ENCODE measurements at regions not wholly inside any gene's neighbourhood (a gene's known extent, or its start where the extent isn't known, plus 50 kb on each side); places are given as distances from the start of the nearest gene placed in this dataset.

GRCh38 chr5:145568581-145568980 lies 266.6 kb downstream of the PRELID2 start:
- Mint-ChIP-seq H3K27ac (no peak overlapping the region), H3K27me3 (no peaks in the 10 kb centered on the region), H3K4me3 (no peak overlapping the region), H3K4me1 (no peaks in the 10 kb centered on the region), H3K36me3 (no peaks in the 10 kb centered on the region), H3K9me3 (peaks cover 3 to 22% (median 14%) of the 10 kb centered on the region in 3 donors)
- Histone ChIP-seq H3K27me3 (replicated peaks in 1 of 2; ENCODE audit: control insufficient read depth in 2 of 2, extremely low read depth in 1 of 2, insufficient read depth in 2 of 2, low read length in 1 of 2) (no peaks in the 10 kb centered on the region), H3K36me3 (ENCODE audit: control insufficient read depth in 2 of 2, extremely low read depth in 1 of 2, insufficient read depth in 1 of 2, low read length in 1 of 2) (no peaks in the 10 kb centered on the region), H3K4me1 (ENCODE audit: control insufficient read depth in 1 of 2, extremely low read depth in 1 of 2, insufficient read depth in 2 of 2, low read length in 2 of 2) (no peaks in the 10 kb centered on the region), H3K9me3 (no peaks in the 10 kb centered on the region), H3K27ac (ENCODE audit: low read length) (no peak overlapping the region), H3K4me3 (ENCODE audit: control insufficient read depth in 1 of 2, extremely low read depth in 1 of 2, low read length in 1 of 2) (no peak overlapping the region)
- ChIA-PET POLR2A (no interaction called here), CTCF (no interaction called here)
- DNase-seq (no peak), ATAC-seq (replicated peaks in 1 of 4) (no peak)

GRCh38 chr5:145562931-145563330 lies 272.2 kb downstream of the PRELID2 start:
- H3K4me3 ChIP-seq (ENCODE audit: control insufficient read depth in 1 of 2, extremely low read depth in 1 of 2, low read length in 1 of 2), result no peak overlapping the region
- H3K4me1 ChIP-seq (ENCODE audit: control insufficient read depth in 1 of 2, extremely low read depth in 1 of 2, insufficient read depth in 2 of 2, low read length in 2 of 2), result no peaks in the 10 kb centered on the region
- peaks cover 0 to 15% (median 6%) of the 10 kb centered on the region in 3 donors for H3K9me3 Mint-ChIP-seq
- DNase-seq (no peak), ATAC-seq (replicated peaks in 1 of 4) (no peak)
- no peaks in the 10 kb centered on the region for H3K4me1 Mint-ChIP-seq
- H3K36me3 Mint-ChIP-seq, result no peaks in the 10 kb centered on the region
- H3K9me3 ChIP-seq, result no peaks in the 10 kb centered on the region
- WGBS (ENCODE audit: insufficient coverage), result 67% methylated on average over 2 of the region's 4 CpGs
- H3K27ac ChIP-seq (ENCODE audit: low read length), result no peak overlapping the region
- no peak overlapping the region for H3K4me3 Mint-ChIP-seq
- ChIA-PET CTCF (no interaction called here), POLR2A (no interaction called here)
- H3K27ac Mint-ChIP-seq, result no peak overlapping the region
- H3K36me3 ChIP-seq (ENCODE audit: control insufficient read depth in 2 of 2, extremely low read depth in 1 of 2, insufficient read depth in 1 of 2, low read length in 1 of 2), result no peaks in the 10 kb centered on the region
- H3K27me3 Mint-ChIP-seq, result no peaks in the 10 kb centered on the region
- no peaks in the 10 kb centered on the region for H3K27me3 ChIP-seq (replicated peaks in 1 of 2; ENCODE audit: control insufficient read depth in 2 of 2, extremely low read depth in 1 of 2, insufficient read depth in 2 of 2, low read length in 1 of 2)

- no peak for ATAC-seq (replicated peaks in 1 of 4)
Measured at GRCh38 chr5:145558288-145558687, 276.9 kb downstream of the PRELID2 start.

GRCh38 chr5:145557345-145557744 lies 277.8 kb downstream of the PRELID2 start:
- no peaks in the 10 kb centered on the region for H3K36me3 Mint-ChIP-seq
- WGBS (ENCODE audit: insufficient coverage), result no CpG with 5 or more reads among the region's 1 CpG
- no peak overlapping the region for H3K4me3 Mint-ChIP-seq

More at GRCh38 chr5:145558288-145558687, 276.9 kb downstream of the PRELID2 start:
- H3K36me3 ChIP-seq (ENCODE audit: control insufficient read depth in 2 of 2, extremely low read depth in 1 of 2, insufficient read depth in 1 of 2, low read length in 1 of 2), result no peaks in the 10 kb centered on the region
- H3K27me3 ChIP-seq (replicated peaks in 1 of 2; ENCODE audit: control insufficient read depth in 2 of 2, extremely low read depth in 1 of 2, insufficient read depth in 2 of 2, low read length in 1 of 2), result no peaks in the 10 kb centered on the region
- Mint-ChIP-seq H3K36me3 (no peaks in the 10 kb centered on the region), H3K27ac (no peak overlapping the region), H3K27me3 (no peaks in the 10 kb centered on the region), H3K4me3 (no peak overlapping the region), H3K9me3 (peaks cover 3 to 14% (median 5%) of the 10 kb centered on the region in 3 donors), H3K4me1 (no peaks in the 10 kb centered on the region)
- H3K9me3 ChIP-seq, result no peaks in the 10 kb centered on the region
- ChIA-PET CTCF (no interaction called here), POLR2A (no interaction called here)
- no peak overlapping the region for H3K27ac ChIP-seq (ENCODE audit: low read length)
- no peaks in the 10 kb centered on the region for H3K4me1 ChIP-seq (ENCODE audit: control insufficient read depth in 1 of 2, extremely low read depth in 1 of 2, insufficient read depth in 2 of 2, low read length in 2 of 2)
- H3K4me3 ChIP-seq (ENCODE audit: control insufficient read depth in 1 of 2, extremely low read depth in 1 of 2, low read length in 1 of 2), result no peak overlapping the region
- no CpG with 5 or more reads among the region's 1 CpG for WGBS (ENCODE audit: insufficient coverage)
- DNase-seq, result no peak

GRCh38 chr5:145554399-145554798 lies 280.7 kb downstream of the PRELID2 start:
- Mint-ChIP-seq H3K4me3 (no peak overlapping the region), H3K36me3 (no peaks in the 10 kb centered on the region), H3K27me3 (no peaks in the 10 kb centered on the region), H3K4me1 (no peaks in the 10 kb centered on the region), H3K9me3 (peaks cover 5 to 14% (median 5%) of the 10 kb centered on the region in 3 donors), H3K27ac (no peak overlapping the region)
- ChIA-PET POLR2A (no interaction called here), CTCF (no interaction called here)
- no peaks in the 10 kb centered on the region for H3K9me3 ChIP-seq
- no peak overlapping the region for H3K4me3 ChIP-seq (ENCODE audit: control insufficient read depth in 1 of 2, extremely low read depth in 1 of 2, low read length in 1 of 2)
- ATAC-seq (replicated peaks in 1 of 4), result no peak
- no peaks in the 10 kb centered on the region for H3K4me1 ChIP-seq (ENCODE audit: control insufficient read depth in 1 of 2, extremely low read depth in 1 of 2, insufficient read depth in 2 of 2, low read length in 2 of 2)
- no peak overlapping the region for H3K27ac ChIP-seq (ENCODE audit: low read length)
- no peaks in the 10 kb centered on the region for H3K27me3 ChIP-seq (replicated peaks in 1 of 2; ENCODE audit: control insufficient read depth in 2 of 2, extremely low read depth in 1 of 2, insufficient read depth in 2 of 2, low read length in 1 of 2)
- DNase-seq, result no peak
- no peaks in the 10 kb centered on the region for H3K36me3 ChIP-seq (ENCODE audit: control insufficient read depth in 2 of 2, extremely low read depth in 1 of 2, insufficient read depth in 1 of 2, low read length in 1 of 2)

More at GRCh38 chr5:145557345-145557744, 277.8 kb downstream of the PRELID2 start:
- no peak for DNase-seq
- H3K27me3 Mint-ChIP-seq, result no peaks in the 10 kb centered on the region
- peaks cover 3 to 14% (median 5%) of the 10 kb centered on the region in 3 donors for H3K9me3 Mint-ChIP-seq
- ATAC-seq (replicated peaks in 1 of 4), result no peak
- ChIA-PET POLR2A (no interaction called here), CTCF (no interaction called here)
- Histone ChIP-seq H3K9me3 (no peaks in the 10 kb centered on the region), H3K36me3 (ENCODE audit: control insufficient read depth in 2 of 2, extremely low read depth in 1 of 2, insufficient read depth in 1 of 2, low read length in 1 of 2) (no peaks in the 10 kb centered on the region), H3K4me1 (ENCODE audit: control insufficient read depth in 1 of 2, extremely low read depth in 1 of 2, insufficient read depth in 2 of 2, low read length in 2 of 2) (no peaks in the 10 kb centered on the region), H3K27me3 (replicated peaks in 1 of 2; ENCODE audit: control insufficient read depth in 2 of 2, extremely low read depth in 1 of 2, insufficient read depth in 2 of 2, low read length in 1 of 2) (no peaks in the 10 kb centered on the region), H3K4me3 (ENCODE audit: control insufficient read depth in 1 of 2, extremely low read depth in 1 of 2, low read length in 1 of 2) (no peak overlapping the region), H3K27ac (ENCODE audit: low read length) (no peak overlapping the region)
- no peak overlapping the region for H3K27ac Mint-ChIP-seq
- no peaks in the 10 kb centered on the region for H3K4me1 Mint-ChIP-seq

- Histone ChIP-seq H3K36me3 (ENCODE audit: control insufficient read depth in 2 of 2, extremely low read depth in 1 of 2, insufficient read depth in 1 of 2, low read length in 1 of 2) (no peaks in the 10 kb centered on the region), H3K27me3 (replicated peaks in 1 of 2; ENCODE audit: control insufficient read depth in 2 of 2, extremely low read depth in 1 of 2, insufficient read depth in 2 of 2, low read length in 1 of 2) (no peaks in the 10 kb centered on the region), H3K27ac (ENCODE audit: low read length) (no peak overlapping the region), H3K4me1 (ENCODE audit: control insufficient read depth in 1 of 2, extremely low read depth in 1 of 2, insufficient read depth in 2 of 2, low read length in 2 of 2) (no peaks in the 10 kb centered on the region), H3K4me3 (ENCODE audit: control insufficient read depth in 1 of 2, extremely low read depth in 1 of 2, low read length in 1 of 2) (no peak overlapping the region), H3K9me3 (no peaks in the 10 kb centered on the region)
- Mint-ChIP-seq H3K4me3 (no peak overlapping the region), H3K4me1 (no peaks in the 10 kb centered on the region), H3K9me3 (peaks cover 4 to 19% (median 5%) of the 10 kb centered on the region in 3 donors), H3K27me3 (no peaks in the 10 kb centered on the region), H3K27ac (no peak overlapping the region), H3K36me3 (no peaks in the 10 kb centered on the region)
- no CpG with 5 or more reads among the region's 2 CpGs for WGBS (ENCODE audit: insufficient coverage)
- DNase-seq (no peak), ATAC-seq (replicated peaks in 1 of 4) (no peak)
- POLR2A ChIA-PET, result no interaction called here
- CTCF ChIA-PET, result no interaction called here
Measured at GRCh38 chr5:145553177-145553576, 282.0 kb downstream of the PRELID2 start.

GRCh38 chr5:145551714-145552113 lies 283.4 kb downstream of the PRELID2 start:
- WGBS (ENCODE audit: insufficient coverage), result 78% methylated on average over 1 of the region's 1 CpG

More at GRCh38 chr5:145551714-145552113, 283.4 kb downstream of the PRELID2 start:
- H3K27me3 ChIP-seq (replicated peaks in 1 of 2; ENCODE audit: control insufficient read depth in 2 of 2, extremely low read depth in 1 of 2, insufficient read depth in 2 of 2, low read length in 1 of 2), result no peaks in the 10 kb centered on the region
- Mint-ChIP-seq H3K27me3 (no peaks in the 10 kb centered on the region), H3K9me3 (peaks cover 3 to 17% (median 4%) of the 10 kb centered on the region in 3 donors), H3K36me3 (no peaks in the 10 kb centered on the region), H3K27ac (no peak overlapping the region), H3K4me3 (no peak overlapping the region), H3K4me1 (no peaks in the 10 kb centered on the region)
- no peak for ATAC-seq (replicated peaks in 1 of 4)
- H3K27ac ChIP-seq (ENCODE audit: low read length), result no peak overlapping the region
- ChIA-PET CTCF (no interaction called here), POLR2A (no interaction called here)
- H3K36me3 ChIP-seq (ENCODE audit: control insufficient read depth in 2 of 2, extremely low read depth in 1 of 2, insufficient read depth in 1 of 2, low read length in 1 of 2), result no peaks in the 10 kb centered on the region
- H3K4me3 ChIP-seq (ENCODE audit: control insufficient read depth in 1 of 2, extremely low read depth in 1 of 2, low read length in 1 of 2), result no peak overlapping the region
- DNase-seq, result no peak
- no peaks in the 10 kb centered on the region for H3K4me1 ChIP-seq (ENCODE audit: control insufficient read depth in 1 of 2, extremely low read depth in 1 of 2, insufficient read depth in 2 of 2, low read length in 2 of 2)
- no peaks in the 10 kb centered on the region for H3K9me3 ChIP-seq
